C4-2B (cell line): ENCODE measurements at regions not wholly inside any gene's neighbourhood (a gene's known extent, or its start where the extent isn't known, plus 50 kb on each side); places are given as distances from the start of the nearest gene placed in this dataset.

Experiments used
- CTCF ChIP-seq: fragments of 450-650 bp; conservative IDR thresholded peaks from 2 replicates; pipeline ENCODE4 v1.5.1; 2017; ENCODE audit warnings: mild to moderate bottlenecking
- ZFX ChIP-seq: fragments of 450-650 bp; IDR thresholded peaks from 2 replicates; pipeline ENCODE4 v1.6.1; 2017

- TF ChIP-seq CTCF (no peak), ZFX (no peak)
Measured at GRCh38 chr10:94206176-94206575, 156.6 kb downstream of the NOC3L start.
